H1 (cell line): ENCODE measurements at regions not wholly inside any gene's neighbourhood (a gene's known extent, or its start where the extent isn't known, plus 50 kb on each side); places are given as distances from the start of the nearest gene placed in this dataset.

ENCODE experiments used
- CTCF ChIA-PET: fragments of 300-600 bp; sonication (Branson Sonifier 250); formaldehyde crosslinking; loops from one replicate; lab custom pipeline; 2021; ENCODE audit not compliant: partially characterized antibody; lab: Charles Lee
- POLR2A ChIA-PET: fragments of 300-600 bp; sonication (Branson Sonifier 250); formaldehyde crosslinking; loops from one replicate; lab custom pipeline; 2021; ENCODE audit warnings: inconsistent platforms; ENCODE audit not compliant: partially characterized antibody; lab: Charles Lee
- DNase-seq, 2 experiments: peaks; one replicate each; pipeline versions ENCODE4 v3.0.0 to v3.0.0-alpha.2; 2010 to 2022; ENCODE audit warnings: low spot score in 2 of 2, low read depth in 1 of 2, mixed read lengths in 1 of 2
- FAIRE-seq: peaks from 2 replicates; lab custom pipeline; 2011; peaks lifted over from hg19 to GRCh38; lab: Jason Lieb, UNC
- H2AFZ ChIP-seq: 2 replicates; pipeline ENCODE4 v1.8.1; 2012; ENCODE audit warnings: low read length, inconsistent platforms
- H2AK5ac ChIP-seq: 2 replicates; pipeline ENCODE4 v1.6.1; 2013; ENCODE audit warnings: low read depth, low read length
- H2BK120ac ChIP-seq: replicated peaks from 2 replicates; pipeline ENCODE3; 2013; ENCODE audit warnings: low read depth, low read length, inconsistent platforms
- H2BK12ac ChIP-seq: 2 replicates; pipeline ENCODE4 v1.6.1; 2013; ENCODE audit warnings: low read depth, low read length
- H2BK15ac ChIP-seq: 2 replicates; pipeline ENCODE4 v1.6.1; 2013; ENCODE audit warnings: low read length
- H2BK20ac ChIP-seq: 2 replicates; pipeline ENCODE4 v1.6.1; 2013; ENCODE audit warnings: low read length
- H2BK5ac ChIP-seq: 2 replicates; pipeline ENCODE4 v1.6.1; 2013; ENCODE audit warnings: low read depth, low read length
- H3K14ac ChIP-seq: 2 replicates; pipeline ENCODE4 v1.6.1; 2013; ENCODE audit warnings: inconsistent platforms; ENCODE audit not compliant: insufficient read length
- H3K18ac ChIP-seq: 2 replicates; pipeline ENCODE4 v1.6.1; 2013; ENCODE audit warnings: low read length; ENCODE audit errors: extremely low read depth
- H3K23ac ChIP-seq: 2 replicates; pipeline ENCODE4 v1.6.1; 2013; ENCODE audit warnings: inconsistent platforms; ENCODE audit not compliant: insufficient read length
- H3K23me2 ChIP-seq: 2 replicates; pipeline ENCODE4 v1.6.1; 2013; ENCODE audit warnings: low read depth, low read length
- H3K27ac ChIP-seq: 2 replicates; pipeline ENCODE4 v1.6.1; 2011; ENCODE audit warnings: low read depth, low read length, inconsistent platforms
- H3K27me3 ChIP-seq, 4 experiments: replicated peaks in 1 of 4; 1 replicate in 1 of 4; 2 replicates in 3 of 4; pipeline versions ENCODE4 v1.6.1 to v1.8.1; 2011 to 2013; ENCODE audit warnings: low read length in 3 of 4, mild to moderate bottlenecking in 3 of 4, inconsistent platforms in 2 of 4, mixed read lengths in 2 of 4, moderate library complexity in 1 of 4; ENCODE audit not compliant: control insufficient read depth in 3 of 4, insufficient read depth in 3 of 4; ENCODE audit errors: extremely low read depth in 1 of 4
- H3K36me3 ChIP-seq, 4 experiments: 2 replicates each; pipeline versions ENCODE4 v1.6.1 to v1.8.1; 2011 to 2013; ENCODE audit warnings: mild to moderate bottlenecking in 4 of 4, low read length in 3 of 4, moderate library complexity in 2 of 4, control low read depth in 1 of 4, inconsistent platforms in 1 of 4; ENCODE audit not compliant: insufficient read depth in 4 of 4, control insufficient read depth in 2 of 4
- H3K4ac ChIP-seq: replicated peaks from 2 replicates; pipeline ENCODE3; 2013; ENCODE audit warnings: low read length, low read depth, mixed read lengths, inconsistent platforms; ENCODE audit not compliant: insufficient read length
- H3K4me1 ChIP-seq, 4 experiments: replicated peaks in 1 of 4; 1 replicate in 1 of 4; 2 replicates in 3 of 4; pipeline versions ENCODE4 v1.6.1 to v1.8.1; 2011 to 2013; ENCODE audit warnings: low read length in 3 of 4, inconsistent platforms in 2 of 4, mixed read lengths in 1 of 4; ENCODE audit not compliant: insufficient read depth in 4 of 4, control insufficient read depth in 3 of 4
- H3K4me2 ChIP-seq, 2 experiments: 2 replicates each; pipeline versions ENCODE4 v1.6.1 to v1.8.1; 2011 to 2013; ENCODE audit warnings: low read depth in 2 of 2, low read length in 2 of 2, control low read depth in 1 of 2, inconsistent platforms in 1 of 2, mild to moderate bottlenecking in 1 of 2; ENCODE audit not compliant: insufficient read depth in 1 of 2
- H3K4me3 ChIP-seq, 4 experiments: fragments of 200-600, 300-600 bp in 1 of 4; sonication (generic), shearing (Covaris generic), sonication (Bioruptor Twin) in 1 of 4; 2 replicates each; pipeline versions ENCODE4 v1.5.1 to v1.8.1; 2011 to 2016; ENCODE audit warnings: low read length in 4 of 4, low read depth in 3 of 4, control low read depth in 2 of 4, inconsistent platforms in 2 of 4, mild to moderate bottlenecking in 2 of 4, mixed read lengths in 1 of 4, moderate library complexity in 1 of 4; ENCODE audit not compliant: insufficient read depth in 2 of 4; ENCODE audit errors: extremely low read depth in 1 of 4
- H3K56ac ChIP-seq: replicated peaks from 2 replicates; pipeline ENCODE3; 2013; ENCODE audit warnings: low read depth, mild to moderate bottlenecking, mixed read lengths, low read length, inconsistent platforms; ENCODE audit not compliant: insufficient read length
- H3K79me1 ChIP-seq: 2 replicates; pipeline ENCODE4 v1.6.1; 2013; ENCODE audit warnings: low read depth, low read length, control low read depth
- H3K79me2 ChIP-seq, 2 experiments: 2 replicates each; pipeline versions ENCODE4 v1.6.1 to v1.8.1; 2012 to 2013; ENCODE audit warnings: low read length in 2 of 2, mild to moderate bottlenecking in 2 of 2, inconsistent platforms in 1 of 2; ENCODE audit not compliant: insufficient read depth in 2 of 2, control insufficient read depth in 1 of 2
- H3K9ac ChIP-seq, 4 experiments: replicated peaks in 1 of 4; 1 replicate in 1 of 4; 2 replicates in 3 of 4; pipeline versions ENCODE4 v1.6.1 to v1.8.1; 2011 to 2013; ENCODE audit warnings: low read depth in 3 of 4, low read length in 3 of 4, control low read depth in 2 of 4, mild to moderate bottlenecking in 2 of 4, moderate library complexity in 2 of 4, inconsistent platforms in 1 of 4; ENCODE audit errors: extremely low read depth in 1 of 4
- H3K9me3 ChIP-seq, 2 experiments: 2 replicates each; pipeline versions ENCODE4 v1.6.1 to v1.8.1; 2012 to 2013; ENCODE audit warnings: mild to moderate bottlenecking in 2 of 2, moderate library complexity in 2 of 2, control low read depth in 1 of 2, inconsistent platforms in 1 of 2, low read depth in 1 of 2, low read length in 1 of 2, mixed read lengths in 1 of 2; ENCODE audit not compliant: insufficient read depth in 2 of 2
- H4K20me1 ChIP-seq, 2 experiments: replicated peaks in 1 of 2; 2 replicates each; pipeline versions ENCODE3 to v1.8.1; 2011 to 2013; ENCODE audit warnings: inconsistent platforms in 2 of 2, low read length in 2 of 2, mild to moderate bottlenecking in 1 of 2; ENCODE audit not compliant: insufficient read depth in 2 of 2, control insufficient read depth in 1 of 2
- H4K5ac ChIP-seq: 2 replicates; pipeline ENCODE4 v1.6.1; 2013; ENCODE audit warnings: low read length, low read depth, mixed read lengths, inconsistent platforms; ENCODE audit not compliant: insufficient read length
- H4K8ac ChIP-seq: 2 replicates; pipeline ENCODE4 v1.8.0; 2013; ENCODE audit warnings: mild to moderate bottlenecking, moderate library complexity, low read length, inconsistent platforms; ENCODE audit not compliant: insufficient read depth; ENCODE audit errors: extremely low read depth
- H4K91ac ChIP-seq: replicated peaks from 2 replicates; pipeline ENCODE3; 2013; ENCODE audit warnings: low read length, mixed read lengths, inconsistent platforms; ENCODE audit not compliant: insufficient read length
- CBX8 ChIP-seq: fragments of 300-800, 300-1000 bp; sonication (generic); IDR thresholded peaks from 2 replicates; pipeline ENCODE4 v1.7.1; 2016; ENCODE audit warnings: low read depth, low read length, borderline replicate concordance
- CTBP2 ChIP-seq: IDR thresholded peaks from 2 replicates; pipeline ENCODE4 v1.7.0; 2011; ENCODE audit warnings: borderline replicate concordance, mild to moderate bottlenecking, moderate library complexity, mixed read lengths, low read length; ENCODE audit not compliant: insufficient read depth, insufficient read length
- EZH2 ChIP-seq: fragments of 200-600 bp; sonication (generic); IDR thresholded peaks from 2 replicates; pipeline ENCODE4 v1.7.1; 2012; ENCODE audit warnings: low read depth, mild to moderate bottlenecking, moderate library complexity, low read length, inconsistent platforms; ENCODE audit not compliant: severe bottlenecking
- GTF2F1 ChIP-seq: IDR thresholded peaks from 2 replicates; pipeline ENCODE4 v1.6.1; 2012; ENCODE audit warnings: low read depth, low read length, improper control_type of control experiment, borderline replicate concordance
- JUND ChIP-seq: IDR thresholded peaks from 2 replicates; pipeline ENCODE4 v1.6.1; 2011; ENCODE audit warnings: mild to moderate bottlenecking, improper control_type of control experiment, low read length
- NANOG ChIP-seq: IDR thresholded peaks from 2 replicates; pipeline ENCODE4 v1.6.1; 2011; ENCODE audit warnings: low read length, low read depth, mild to moderate bottlenecking, inconsistent platforms; ENCODE audit not compliant: insufficient read depth, poor library complexity, severe bottlenecking
- RBBP5 ChIP-seq: IDR thresholded peaks from 2 replicates; pipeline ENCODE4 v1.7.1; 2012; ENCODE audit warnings: low read depth, mild to moderate bottlenecking, inconsistent platforms, low read length, moderate library complexity, borderline replicate concordance
- RXRA ChIP-seq: IDR thresholded peaks from 2 replicates; pipeline ENCODE4 v1.6.1; 2011; ENCODE audit warnings: low read depth, mild to moderate bottlenecking, low read length, moderate library complexity; ENCODE audit not compliant: insufficient read depth
- SIRT6 ChIP-seq: IDR thresholded peaks from one replicate; pipeline ENCODE4 v1.7.1; 2012; ENCODE audit warnings: low read length, inconsistent platforms
- SP4 ChIP-seq: IDR thresholded peaks from 2 replicates; pipeline ENCODE4 v1.6.1; 2012; ENCODE audit warnings: low read length, inconsistent platforms
- TEAD4 ChIP-seq: IDR thresholded peaks from 2 replicates; pipeline ENCODE4 v1.6.1; 2012; ENCODE audit warnings: low read depth, low read length, inconsistent platforms, mixed read lengths
- WGBS, 2 experiments: shearing (Covaris generic) in 1 of 2; methylation state at CpG; one replicate each; pipeline versions ENCODE4 v1.1.6 to v1.1.7; 2013 to 2015; ENCODE audit warnings: low lambda C conversion rate in 2 of 2, mixed read lengths in 2 of 2, inconsistent platforms in 1 of 2, low coverage in 1 of 2, missing lambda C conversion rate in 1 of 2; ENCODE audit not compliant: insufficient replicate concordance in 2 of 2, insufficient coverage in 1 of 2, insufficient read length in 1 of 2; ENCODE audit errors: extremely low coverage in 1 of 2, missing lambda C conversion rate in 1 of 2; 5-methylcytosine and 5-hydroxymethylcytosine counted together
- TF ChIP-seq, protein P1 (sequence below), 3 experiments: IDR thresholded peaks; 1 replicate in 2 of 3; 2 replicates in 1 of 3; pipeline versions ENCODE4 v1.5.1 to v1.6.1; 2011; ENCODE audit warnings: low read length in 3 of 3, mild to moderate bottlenecking in 3 of 3, inconsistent platforms in 2 of 3, low read depth in 1 of 3, moderate library complexity in 1 of 3; ENCODE audit not compliant: insufficient read depth in 1 of 3; ENCODE audit errors: control extremely low read depth in 1 of 3

DNA sequence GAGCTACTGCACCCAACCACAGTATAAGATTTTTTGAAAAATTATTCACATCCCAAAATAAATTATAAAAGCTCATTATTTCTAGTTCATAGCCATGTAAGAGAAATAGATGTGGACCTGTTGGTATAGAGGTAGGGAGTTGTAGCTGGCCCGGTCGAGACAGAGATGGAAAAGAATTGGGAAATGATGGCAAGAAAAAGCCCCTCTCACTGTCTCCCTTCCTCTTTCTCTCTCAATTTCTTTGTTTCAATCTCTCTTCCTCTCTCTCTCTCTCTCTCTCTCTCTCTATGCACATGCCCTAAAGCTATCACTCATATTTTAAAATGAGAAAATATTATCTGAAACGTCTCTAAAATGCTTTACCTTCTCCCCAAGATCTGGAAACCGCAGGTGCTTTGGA is 80.7 kb upstream of the CD83 start:
- Histone ChIP-seq H3K9ac (no peak overlapping the region), H2AFZ (no peak overlapping the region), H4K91ac (no peak overlapping the region), H3K18ac (no peak overlapping the region), H3K79me1 (no peaks in the 10 kb centered on the region), H3K4me2 (no peak overlapping the region), H3K14ac (no peak overlapping the region), H2BK20ac (no peak overlapping the region), H3K23me2 (no peaks in the 10 kb centered on the region), H4K5ac (no peak overlapping the region), H4K8ac (no peak overlapping the region), H3K79me2 (no peaks in the 10 kb centered on the region), H3K27me3 (no peaks in the 10 kb centered on the region), H2BK120ac (no peak overlapping the region), H2AK5ac (no peak overlapping the region), H3K27ac (no peak overlapping the region), H3K56ac (no peak overlapping the region), H2BK15ac (no peak overlapping the region), H2BK12ac (no peak overlapping the region), H2BK5ac (no peak overlapping the region), H3K4me3 (no peak overlapping the region), H3K36me3 (no peaks in the 10 kb centered on the region), H3K4me1 (peaks cover 2 to 11% (median 6%) of the 10 kb centered on the region in 4 experiments; a peak in 5 of 7 replicates), H3K4ac (no peak overlapping the region), H3K9me3 (0 out of 4 replicates have a peak, but pooled peaks cover 0 to 2% of the 10 kb centered on the region in 2 experiments), H3K23ac (no peak overlapping the region), H4K20me1 (no peaks in the 10 kb centered on the region)
- FAIRE-seq (no peak), DNase-seq (no peak)
- POLR2A ChIA-PET, result interaction anchor here (0.7 to 1.3 kb wide), 3 partner anchors 9 to 25 kb away, joined by 3 to 4 read pairs (median 3); no protein-coding TSS in a partner anchor
- WGBS, 2 experiments, result 83% methylated on average over 4 of the region's 4 CpGs; no CpG with 5 or more reads in 1 of the 2 experiments
- CTCF ChIA-PET, result interaction anchor here (0.9 to 14.9 kb wide), 16 partner anchors 9 to 247 kb away, joined by 3 to 189 read pairs (median 4); partner anchors contain the start of gene RNF182
- TF ChIP-seq JUND (no peak), SP4 (no peak), RXRA (no peak), NANOG (no peak), CTBP2 (no peak), TEAD4 (no peak), GTF2F1 (no peak), RBBP5 (no peak), SIRT6 (no peak), EZH2 (no peak), CBX8 (no peak)
- TF ChIP-seq, protein P1, sequence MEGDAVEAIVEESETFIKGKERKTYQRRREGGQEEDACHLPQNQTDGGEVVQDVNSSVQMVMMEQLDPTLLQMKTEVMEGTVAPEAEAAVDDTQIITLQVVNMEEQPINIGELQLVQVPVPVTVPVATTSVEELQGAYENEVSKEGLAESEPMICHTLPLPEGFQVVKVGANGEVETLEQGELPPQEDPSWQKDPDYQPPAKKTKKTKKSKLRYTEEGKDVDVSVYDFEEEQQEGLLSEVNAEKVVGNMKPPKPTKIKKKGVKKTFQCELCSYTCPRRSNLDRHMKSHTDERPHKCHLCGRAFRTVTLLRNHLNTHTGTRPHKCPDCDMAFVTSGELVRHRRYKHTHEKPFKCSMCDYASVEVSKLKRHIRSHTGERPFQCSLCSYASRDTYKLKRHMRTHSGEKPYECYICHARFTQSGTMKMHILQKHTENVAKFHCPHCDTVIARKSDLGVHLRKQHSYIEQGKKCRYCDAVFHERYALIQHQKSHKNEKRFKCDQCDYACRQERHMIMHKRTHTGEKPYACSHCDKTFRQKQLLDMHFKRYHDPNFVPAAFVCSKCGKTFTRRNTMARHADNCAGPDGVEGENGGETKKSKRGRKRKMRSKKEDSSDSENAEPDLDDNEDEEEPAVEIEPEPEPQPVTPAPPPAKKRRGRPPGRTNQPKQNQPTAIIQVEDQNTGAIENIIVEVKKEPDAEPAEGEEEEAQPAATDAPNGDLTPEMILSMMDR (IDR thresholded peaks at IDR 0.05; ENCODE audit: control extremely low read depth in 1 of 3, insufficient read depth in 1 of 3, low read depth in 1 of 3, low read length in 3 of 3), result no peak
